Naive thymus-derived CD4-positive, alpha-beta T cell (primary cell): ENCODE measurements at regions not wholly inside any gene's neighbourhood (a gene's known extent, or its start where the extent isn't known, plus 50 kb on each side); places are given as distances from the start of the nearest gene placed in this dataset.

Experiments
- ATAC-seq: fragments of 150-1000 bp; cut with Tn5 transposase; 2 replicates; pipeline ENCODE4 v1.10.0; 2021; ENCODE audit warnings: mild to moderate bottlenecking, moderate library complexity
- CTCF ChIA-PET: fragments of 350-600 bp; sonication (Branson Sonifier 250); formaldehyde crosslinking; loops from one replicate; lab custom pipeline; 2021; ENCODE audit warnings: antibody characterized with exemption; lab: Charles Lee
- POLR2A ChIA-PET: fragments of 350-600 bp; sonication (Branson Sonifier 250); formaldehyde crosslinking; loops from one replicate; lab custom pipeline; 2021; ENCODE audit warnings: antibody characterized with exemption, inconsistent platforms; lab: Charles Lee
- DNase-seq, 9 donors: peaks; one replicate each; pipeline versions ENCODE4 v3.0.0 to v3.0.0-alpha.2; 2020 to 2022; ENCODE audit warnings: mixed read lengths in 1 of 9
- H3K27ac ChIP-seq: one replicate; pipeline ENCODE4 v1.7.0; 2013; ENCODE audit warnings: mild to moderate bottlenecking, low read depth, low read length, moderate library complexity
- H3K27me3 ChIP-seq, 2 donors: one replicate each; pipeline ENCODE4 v1.7.0; 2013; ENCODE audit warnings: low read length in 2 of 2, mild to moderate bottlenecking in 2 of 2, moderate library complexity in 2 of 2; ENCODE audit not compliant: control insufficient read depth in 2 of 2, insufficient read depth in 2 of 2
- H3K36me3 ChIP-seq, 3 experiments: 1 replicate in 2 of 3; 2 replicates in 1 of 3; pipeline ENCODE4 v1.7.0; 2013; ENCODE audit warnings: low read length in 3 of 3, mild to moderate bottlenecking in 3 of 3, moderate library complexity in 1 of 3; ENCODE audit not compliant: insufficient read depth in 3 of 3, control insufficient read depth in 2 of 3
- H3K4me1 ChIP-seq, 2 donors: one replicate each; pipeline ENCODE4 v1.7.0; 2013; ENCODE audit warnings: low read length in 2 of 2, mild to moderate bottlenecking in 2 of 2, moderate library complexity in 1 of 2; ENCODE audit not compliant: control insufficient read depth in 2 of 2, insufficient read depth in 2 of 2
- H3K4me3 ChIP-seq: 2 replicates; pipeline ENCODE4 v1.7.0; 2013; ENCODE audit warnings: mild to moderate bottlenecking, low read length
- H3K9me3 ChIP-seq, 3 experiments: 1 replicate in 2 of 3; 2 replicates in 1 of 3; pipeline ENCODE4 v1.7.0; 2013; ENCODE audit warnings: low read length in 3 of 3; ENCODE audit not compliant: control insufficient read depth in 2 of 3
- H3K27ac Mint-ChIP-seq, 9 donors: one replicate each; pipeline ENCODE4 v1.8.0; 2020 to 2022; ENCODE audit warnings: mixed read lengths in 9 of 9, mild to moderate bottlenecking in 8 of 9, moderate library complexity in 5 of 9, inconsistent platforms in 2 of 9
- H3K27me3 Mint-ChIP-seq, 5 donors: one replicate each; pipeline ENCODE4 v1.8.0; 2021 to 2022; ENCODE audit warnings: mixed read lengths in 5 of 5, mild to moderate bottlenecking in 1 of 5
- H3K36me3 Mint-ChIP-seq, 5 donors: one replicate each; pipeline ENCODE4 v1.8.0; 2020 to 2022; ENCODE audit warnings: mixed read lengths in 5 of 5, mild to moderate bottlenecking in 3 of 5, inconsistent platforms in 1 of 5
- H3K4me1 Mint-ChIP-seq, 7 donors: one replicate each; pipeline ENCODE4 v1.8.0; 2020 to 2022; ENCODE audit warnings: mixed read lengths in 7 of 7, mild to moderate bottlenecking in 3 of 7, inconsistent platforms in 1 of 7
- H3K4me3 Mint-ChIP-seq, 10 donors: one replicate each; pipeline ENCODE4 v1.8.0; 2020 to 2022; ENCODE audit warnings: mild to moderate bottlenecking in 10 of 10, mixed read lengths in 10 of 10, moderate library complexity in 6 of 10, inconsistent platforms in 2 of 10
- H3K9me3 Mint-ChIP-seq, 11 donors: one replicate each; pipeline ENCODE4 v1.8.0; 2020 to 2022; ENCODE audit warnings: mixed read lengths in 11 of 11, mild to moderate bottlenecking in 4 of 11, inconsistent platforms in 1 of 11, moderate library complexity in 1 of 11
- intact Hi-C, 2 donors: fragments of 100-400 bp; cut with micrococcal nuclease; formaldehyde crosslinking; loops; one replicate each; pipeline ENCODE4 v1.15.1; 2023

DNA sequence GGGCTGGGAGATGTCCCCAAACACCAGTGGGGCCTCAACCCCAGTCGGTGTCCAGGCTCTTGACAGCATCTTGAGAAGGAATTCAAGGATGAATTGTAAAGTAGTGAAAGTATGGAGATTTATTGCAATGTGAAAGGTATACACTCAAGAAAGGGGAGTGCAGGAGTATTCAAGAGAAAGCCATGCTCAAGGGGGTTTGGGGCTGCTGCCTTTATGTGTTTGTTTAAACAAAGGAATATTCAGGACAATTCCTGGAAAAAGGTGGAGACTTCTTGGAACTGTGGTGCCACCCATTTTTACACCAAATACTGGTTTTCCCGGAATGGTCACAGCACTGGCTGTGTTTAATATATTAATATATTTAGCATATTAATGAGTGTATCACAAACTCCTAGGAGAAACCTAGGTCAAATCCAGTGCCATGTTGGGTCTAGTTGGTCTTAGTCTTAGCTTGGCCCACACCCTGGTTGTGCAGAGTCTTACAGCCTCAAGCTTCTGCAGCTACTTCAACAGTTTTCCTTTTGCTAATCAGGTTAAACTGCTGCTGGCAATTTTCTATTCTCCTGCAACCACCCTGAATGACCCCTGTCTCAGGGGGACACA, 138.5 kb upstream of the TMTC4 start:
- POLR2A ChIA-PET = no interaction called here
- Mint-ChIP-seq H3K27me3 (peaks cover 15 to 73% (median 34%) of the 10 kb centered on the region in 5 donors), H3K4me3 (no peak overlapping the region), H3K27ac (no peak overlapping the region), H3K9me3 (peaks cover 0 to 10% (median 5%) of the 10 kb centered on the region in 11 donors), H3K4me1 (no peaks in the 10 kb centered on the region), H3K36me3 (peaks cover 0 to under 1% (median 0%) of the 10 kb centered on the region in 5 donors)
- Histone ChIP-seq H3K36me3 (no peaks in the 10 kb centered on the region), H3K9me3 (no peaks in the 10 kb centered on the region), H3K27ac (no peak overlapping the region), H3K4me3 (no peak overlapping the region), H3K27me3 (no peaks in the 10 kb centered on the region), H3K4me1 (no peaks in the 10 kb centered on the region)
- DNase-seq (no peak), ATAC-seq (no peak)
- intact Hi-C loops = no loop called here
- CTCF ChIA-PET = no interaction called here

DNA sequence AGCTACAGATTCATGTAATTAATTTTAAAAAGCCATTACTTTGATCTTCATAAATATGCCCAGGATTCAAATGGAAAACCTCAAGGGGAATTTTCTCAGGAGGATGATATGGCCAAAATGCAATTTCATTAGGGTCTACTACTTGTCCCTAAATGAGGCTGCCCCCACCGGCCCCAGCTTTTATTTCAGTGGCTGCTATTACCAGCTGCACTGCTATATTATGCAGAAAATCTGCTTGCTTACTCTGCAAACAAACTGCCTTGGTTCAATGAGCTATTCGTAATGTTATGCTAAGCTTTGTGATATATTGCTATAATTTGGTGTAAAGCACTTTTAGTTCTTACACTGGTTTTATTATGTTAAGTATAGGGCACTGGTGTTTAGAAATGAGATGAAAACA, 137.3 kb upstream of the TMTC4 start:
- POLR2A ChIA-PET = no interaction called here
- ATAC-seq = no peak
- no peak for DNase-seq
- no peak overlapping the region for H3K4me3 ChIP-seq
- Mint-ChIP-seq H3K4me1 (no peaks in the 10 kb centered on the region), H3K36me3 (no peaks in the 10 kb centered on the region), H3K4me3 (no peak overlapping the region), H3K27me3 (peaks cover 24 to 71% (median 28%) of the 10 kb centered on the region in 5 donors), H3K27ac (no peak overlapping the region), H3K9me3 (peaks cover 0 to 2% (median 0%) of the 10 kb centered on the region in 11 donors)
- intact Hi-C loops = no loop called here
- no peaks in the 10 kb centered on the region for H3K36me3 ChIP-seq
- H3K27me3 ChIP-seq = no peaks in the 10 kb centered on the region
- no peaks in the 10 kb centered on the region for H3K9me3 ChIP-seq
- H3K27ac ChIP-seq = no peak overlapping the region
- H3K4me1 ChIP-seq = no peaks in the 10 kb centered on the region
- CTCF ChIA-PET = no interaction called here

DNA sequence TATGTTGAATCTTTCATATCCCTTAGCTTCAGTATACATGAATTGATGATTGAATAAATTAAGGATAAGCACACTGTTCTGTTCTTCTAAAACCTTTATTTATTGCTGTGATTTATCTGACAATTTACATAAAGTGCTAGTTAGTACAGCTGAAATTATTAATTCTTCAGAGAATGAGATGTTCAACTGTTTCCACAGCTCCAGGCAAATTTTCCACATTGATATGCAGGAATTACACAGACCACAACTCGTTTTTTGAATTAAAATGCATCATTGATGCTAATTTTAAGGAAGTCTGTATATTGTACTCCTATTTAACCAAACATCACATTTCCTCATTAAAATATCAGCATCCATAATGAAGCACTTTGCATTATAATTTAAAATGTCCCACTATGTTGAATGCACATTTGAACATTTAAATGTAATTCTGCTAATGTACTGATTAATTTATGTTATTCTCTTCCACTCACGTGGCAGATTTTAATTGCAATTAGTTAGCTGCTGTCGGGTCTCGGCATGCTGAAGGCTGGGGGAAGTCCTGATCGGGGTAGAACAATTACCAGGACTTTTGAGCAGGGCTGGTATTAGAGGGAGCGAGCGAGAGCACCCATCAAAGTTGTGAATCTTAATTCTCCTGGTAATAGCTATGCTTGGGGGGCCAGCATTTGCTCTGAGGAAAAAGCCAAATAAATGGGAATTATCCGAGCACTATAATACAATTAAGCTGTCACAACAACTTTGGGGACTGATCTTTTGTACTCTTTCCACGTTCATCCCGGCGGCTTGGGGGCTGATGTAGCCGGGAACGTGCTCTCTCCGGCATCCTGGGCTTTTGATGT, 136.7 kb upstream of the TMTC4 start:
- Mint-ChIP-seq H3K27ac (no peak overlapping the region), H3K27me3 (peaks cover 24 to 73% (median 30%) of the 10 kb centered on the region in 5 donors), H3K4me3 (no peak overlapping the region), H3K9me3 (peaks cover 0 to 2% (median 0%) of the 10 kb centered on the region in 11 donors), H3K4me1 (no peaks in the 10 kb centered on the region), H3K36me3 (no peaks in the 10 kb centered on the region)
- Histone ChIP-seq H3K27me3 (no peaks in the 10 kb centered on the region), H3K4me1 (no peaks in the 10 kb centered on the region), H3K27ac (no peak overlapping the region), H3K9me3 (no peaks in the 10 kb centered on the region), H3K4me3 (no peak overlapping the region), H3K36me3 (no peaks in the 10 kb centered on the region)
- ATAC-seq (no peak), DNase-seq (no peak)
- intact Hi-C loops = no loop called here
- ChIA-PET CTCF (no interaction called here), POLR2A (no interaction called here)

DNA sequence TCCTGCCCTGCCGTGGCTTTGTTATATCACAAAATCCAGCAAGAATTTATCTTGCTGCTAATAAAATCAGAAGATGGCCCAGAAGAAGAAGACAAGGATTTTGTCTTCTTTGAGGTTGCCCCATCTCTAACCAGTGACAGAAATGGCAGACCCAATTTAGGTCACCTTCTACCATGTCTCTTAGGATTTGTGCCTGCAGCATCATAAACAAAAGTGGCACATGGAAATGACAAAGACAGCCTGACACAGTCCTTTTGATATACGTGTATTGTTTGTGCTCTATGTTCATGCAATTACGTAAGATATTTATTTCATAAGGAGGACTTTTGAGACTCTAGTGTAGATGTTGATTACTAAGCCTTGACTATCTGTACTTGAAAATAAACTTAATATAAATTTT, 135.9 kb upstream of the TMTC4 start:
- no peak overlapping the region for H3K4me3 ChIP-seq
- no peaks in the 10 kb centered on the region for H3K9me3 ChIP-seq
- H3K36me3 ChIP-seq = no peaks in the 10 kb centered on the region
- H3K4me1 Mint-ChIP-seq = no peaks in the 10 kb centered on the region
- H3K36me3 Mint-ChIP-seq = no peaks in the 10 kb centered on the region
- POLR2A ChIA-PET = no interaction called here
- no peak overlapping the region for H3K4me3 Mint-ChIP-seq
- CTCF ChIA-PET = no interaction called here
- ATAC-seq (no peak), DNase-seq (no peak)
- H3K4me1 ChIP-seq = no peaks in the 10 kb centered on the region
- intact Hi-C loops = no loop called here
- H3K27me3 ChIP-seq = peaks cover 0 to 3% of the 10 kb centered on the region in 2 donors
- peaks cover 22 to 73% (median 26%) of the 10 kb centered on the region in 5 donors for H3K27me3 Mint-ChIP-seq
- no peak overlapping the region for H3K27ac ChIP-seq
- H3K9me3 Mint-ChIP-seq = peaks cover 0 to 2% (median 0%) of the 10 kb centered on the region in 11 donors
- H3K27ac Mint-ChIP-seq = no peak overlapping the region

DNA sequence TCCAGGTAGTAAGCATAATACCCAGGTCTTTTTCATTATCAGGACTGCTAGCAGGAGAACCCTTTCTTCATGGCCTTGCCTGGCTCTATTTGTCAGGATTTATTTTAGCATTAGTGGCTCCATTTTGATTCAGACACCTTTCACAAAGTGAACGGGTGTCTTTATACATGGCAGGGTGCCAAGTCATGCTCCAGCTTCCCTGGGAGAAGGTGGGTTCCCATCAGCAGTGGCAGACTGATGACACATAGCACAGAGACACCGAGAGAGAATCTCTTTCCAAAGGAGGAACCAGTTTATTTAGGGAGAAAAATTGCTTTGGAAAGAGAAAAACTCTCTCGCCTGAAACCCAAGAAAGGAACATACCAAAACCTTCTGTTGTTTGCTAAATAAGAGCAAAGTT, 135.3 kb upstream of the TMTC4 start:
- Mint-ChIP-seq H3K4me3 (no peak overlapping the region), H3K27ac (no peak overlapping the region), H3K27me3 (peaks cover 21 to 71% (median 25%) of the 10 kb centered on the region in 5 donors), H3K9me3 (peaks cover 0 to 2% (median 0%) of the 10 kb centered on the region in 11 donors), H3K36me3 (no peaks in the 10 kb centered on the region), H3K4me1 (no peaks in the 10 kb centered on the region)
- Histone ChIP-seq H3K4me1 (no peaks in the 10 kb centered on the region), H3K36me3 (no peaks in the 10 kb centered on the region), H3K4me3 (no peak overlapping the region), H3K27ac (no peak overlapping the region), H3K27me3 (peaks cover 0 to 3% of the 10 kb centered on the region in 2 donors), H3K9me3 (no peaks in the 10 kb centered on the region)
- CTCF ChIA-PET = no interaction called here
- intact Hi-C loops = no loop called here
- POLR2A ChIA-PET = no interaction called here
- no peak for DNase-seq
- no peak for ATAC-seq

DNA sequence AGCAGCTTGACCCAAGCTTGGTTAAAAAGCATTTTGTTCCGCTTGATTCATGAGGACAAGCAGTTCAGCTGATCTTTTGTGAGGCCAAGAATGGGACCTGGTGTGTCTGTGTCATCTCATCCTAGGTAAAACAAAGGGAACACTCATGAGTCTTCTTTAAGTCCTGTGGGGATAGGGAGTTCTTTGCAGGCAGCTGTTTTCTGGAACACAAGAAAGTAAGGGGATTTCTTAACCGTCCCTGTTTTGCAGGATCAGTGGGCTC, 134.5 kb upstream of the TMTC4 start:
- no peak overlapping the region for H3K27ac Mint-ChIP-seq

More for the DNA sequence above, 134.5 kb upstream of the TMTC4 start:
- H3K4me1 ChIP-seq = no peaks in the 10 kb centered on the region
- ChIA-PET POLR2A (no interaction called here), CTCF (no interaction called here)
- intact Hi-C loops = no loop called here
- peaks cover 0 to 3% of the 10 kb centered on the region in 2 donors for H3K27me3 ChIP-seq
- ATAC-seq (no peak), DNase-seq (no peak)
- Mint-ChIP-seq H3K9me3 (peaks cover 0 to 2% (median 0%) of the 10 kb centered on the region in 11 donors), H3K27me3 (peaks cover 18 to 73% (median 25%) of the 10 kb centered on the region in 5 donors), H3K36me3 (no peaks in the 10 kb centered on the region), H3K4me1 (no peaks in the 10 kb centered on the region), H3K4me3 (no peak overlapping the region)
- no peak overlapping the region for H3K27ac ChIP-seq
- no peaks in the 10 kb centered on the region for H3K36me3 ChIP-seq
- no peak overlapping the region for H3K4me3 ChIP-seq
- no peaks in the 10 kb centered on the region for H3K9me3 ChIP-seq
